Neural cell (in vitro differentiated cells): ENCODE measurements at regions not wholly inside any gene's neighbourhood (a gene's known extent, or its start where the extent isn't known, plus 50 kb on each side); places are given as distances from the start of the nearest gene placed in this dataset.

Source experiments
- CTCF ChIP-seq: fragments of 450-650 bp; IDR thresholded peaks from 2 replicates; pipeline ENCODE4 v1.5.1; 2014; ENCODE audit warnings: antibody characterized with exemption, mild to moderate bottlenecking, moderate library complexity; ENCODE audit not compliant: poor library complexity, severe bottlenecking
- EP300 ChIP-seq: fragments of 450-650 bp; conservative IDR thresholded peaks from 2 replicates; pipeline ENCODE4 v1.6.1; 2014; ENCODE audit warnings: antibody characterized with exemption, mild to moderate bottlenecking, moderate library complexity; ENCODE audit not compliant: poor library complexity, severe bottlenecking

GRCh38 chr10:78403781-78404180, 370.1 kb downstream of the RPS24 start:
- TF ChIP-seq CTCF (no peak), EP300 (no peak)
